Uterus (tissue), 3 donors: ENCODE measurements at regions not wholly inside any gene's neighbourhood (a gene's known extent, or its start where the extent isn't known, plus 50 kb on each side); places are given as distances from the start of the nearest gene placed in this dataset.

Source experiments
- DNase-seq, 2 donors: peaks; one replicate each; pipeline ENCODE4 v3.0.0-alpha.2; 2019 to 2020
- H3K27ac ChIP-seq, 2 donors: fragments of 200-600 bp; sonication (generic); 1 replicate in 1 of 2; 2 replicates in 1 of 2; pipeline ENCODE4 v1.5.1; 2016 to 2018
- H3K27me3 ChIP-seq, 2 donors: fragments of 200-600 bp; sonication (generic); one replicate each; pipeline ENCODE4 v1.5.1; 2018 to 2019; ENCODE audit warnings: control low read depth in 1 of 2
- H3K36me3 ChIP-seq, 2 donors: fragments of 200-600 bp; sonication (generic); one replicate each; pipeline ENCODE4 v1.5.1; 2019; ENCODE audit warnings: control low read depth in 1 of 2
- H3K4me1 ChIP-seq, 2 donors: fragments of 200-600 bp; sonication (generic); one replicate each; pipeline ENCODE4 v1.5.1; 2018 to 2019; ENCODE audit warnings: control low read depth in 1 of 2
- H3K4me3 ChIP-seq, 2 donors: fragments of 200-600 bp; sonication (generic); 1 replicate in 1 of 2; 2 replicates in 1 of 2; pipeline ENCODE4 v1.5.1; 2018 to 2019; ENCODE audit warnings: mild to moderate bottlenecking in 1 of 2
- H3K9me3 ChIP-seq, 2 donors: fragments of 200-600 bp; sonication (generic); one replicate each; pipeline ENCODE4 v1.5.1; 2019; ENCODE audit warnings: control low read depth in 1 of 2
- POLR2A ChIP-seq, 2 donors: fragments of 450-650 bp; IDR thresholded peaks; one replicate each; pipeline ENCODE4 v1.6.1; 2016; ENCODE audit warnings: antibody characterized with exemption in 2 of 2, mild to moderate bottlenecking in 1 of 2, moderate library complexity in 1 of 2
- intact Hi-C: fragments of 100-400 bp; cut with DNase I; formaldehyde crosslinking; loops from one replicate; pipeline ENCODE4 v1.15.1; 2023; ENCODE audit warnings: low total_unique reads
- TF ChIP-seq, protein P1 (sequence below), 4 experiments: fragments of 200-600 bp in 2 of 4; fragments of 450-650 bp in 2 of 4; sonication (generic) in 2 of 4; IDR thresholded peaks; one replicate each; pipeline ENCODE4 v1.5.1; 2016 to 2019; ENCODE audit warnings: antibody characterized with exemption in 4 of 4, mild to moderate bottlenecking in 2 of 4, moderate library complexity in 1 of 4
- donor health status: DM: yes; HTN: yes; CAD: no.

DNA sequence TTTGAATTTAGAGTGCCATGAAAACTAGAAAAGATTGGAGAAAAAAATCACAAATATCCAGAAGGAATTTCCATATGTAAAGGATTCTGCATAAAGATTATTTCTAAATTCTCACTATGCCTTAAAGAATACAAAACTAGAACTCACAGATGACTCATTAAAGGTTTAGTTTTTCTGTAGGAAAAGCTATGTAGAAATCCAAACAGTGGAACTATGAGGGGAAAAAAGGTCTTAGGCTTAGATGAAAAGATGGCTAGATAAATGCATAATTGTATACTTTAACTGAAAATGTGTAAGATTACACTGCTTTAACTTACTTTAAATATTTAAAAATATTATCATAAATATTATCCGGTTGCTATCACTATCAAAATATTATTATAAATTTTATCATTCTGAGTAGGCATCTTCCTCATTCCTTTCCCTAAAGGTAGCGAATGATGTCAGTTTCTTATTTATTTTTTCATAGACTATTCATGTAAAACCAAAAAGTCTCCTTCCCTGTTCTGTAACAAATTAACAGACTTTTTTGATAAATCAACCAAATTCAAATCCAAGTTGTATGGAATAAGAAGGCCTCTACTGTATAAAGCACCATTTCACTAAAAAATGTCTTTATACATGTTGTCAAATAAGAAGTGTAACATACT is 69.1 kb upstream of the COMTD1 start:
- Histone ChIP-seq H3K4me1 (no peaks in the 10 kb centered on the region), H3K27me3 (no peaks in the 10 kb centered on the region), H3K9me3 (peaks cover 0 to under 1% of the 10 kb centered on the region in 2 donors), H3K36me3 (no peaks in the 10 kb centered on the region), H3K4me3 (no peak overlapping the region), H3K27ac (no peak overlapping the region)
- no peak for DNase-seq
- TF ChIP-seq POLR2A (IDR thresholded peaks at IDR 0.05): no peak
- intact Hi-C loops: no loop called here

DNA sequence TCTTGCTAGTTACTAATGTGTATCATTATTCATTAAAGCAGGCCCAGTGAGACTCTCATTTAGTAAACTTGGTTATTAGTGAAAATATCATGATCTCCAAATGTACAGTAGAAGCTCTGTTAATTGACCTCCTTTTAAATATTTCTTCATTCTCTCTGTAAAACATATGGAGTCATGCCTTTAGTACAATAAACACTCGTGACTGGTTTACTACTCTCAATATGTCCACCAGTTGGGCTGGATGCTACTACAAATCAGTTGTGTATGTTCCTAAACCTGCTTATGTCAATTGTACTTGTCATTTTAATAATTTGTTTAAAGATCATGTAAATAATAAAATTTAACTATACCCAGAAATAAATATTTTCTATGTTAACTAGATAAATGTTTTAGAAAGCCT is 68.6 kb upstream of the COMTD1 start:
- Histone ChIP-seq H3K9me3 (peaks cover 0 to 6% of the 10 kb centered on the region in 2 donors), H3K27me3 (no peaks in the 10 kb centered on the region), H3K36me3 (no peaks in the 10 kb centered on the region), H3K4me3 (no peak overlapping the region), H3K27ac (no peak overlapping the region), H3K4me1 (no peaks in the 10 kb centered on the region)
- intact Hi-C loops: no loop called here
- TF ChIP-seq, protein P1, sequence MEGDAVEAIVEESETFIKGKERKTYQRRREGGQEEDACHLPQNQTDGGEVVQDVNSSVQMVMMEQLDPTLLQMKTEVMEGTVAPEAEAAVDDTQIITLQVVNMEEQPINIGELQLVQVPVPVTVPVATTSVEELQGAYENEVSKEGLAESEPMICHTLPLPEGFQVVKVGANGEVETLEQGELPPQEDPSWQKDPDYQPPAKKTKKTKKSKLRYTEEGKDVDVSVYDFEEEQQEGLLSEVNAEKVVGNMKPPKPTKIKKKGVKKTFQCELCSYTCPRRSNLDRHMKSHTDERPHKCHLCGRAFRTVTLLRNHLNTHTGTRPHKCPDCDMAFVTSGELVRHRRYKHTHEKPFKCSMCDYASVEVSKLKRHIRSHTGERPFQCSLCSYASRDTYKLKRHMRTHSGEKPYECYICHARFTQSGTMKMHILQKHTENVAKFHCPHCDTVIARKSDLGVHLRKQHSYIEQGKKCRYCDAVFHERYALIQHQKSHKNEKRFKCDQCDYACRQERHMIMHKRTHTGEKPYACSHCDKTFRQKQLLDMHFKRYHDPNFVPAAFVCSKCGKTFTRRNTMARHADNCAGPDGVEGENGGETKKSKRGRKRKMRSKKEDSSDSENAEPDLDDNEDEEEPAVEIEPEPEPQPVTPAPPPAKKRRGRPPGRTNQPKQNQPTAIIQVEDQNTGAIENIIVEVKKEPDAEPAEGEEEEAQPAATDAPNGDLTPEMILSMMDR (IDR thresholded peaks at IDR 0.05): no peak
- no peak for TF ChIP-seq POLR2A (IDR thresholded peaks at IDR 0.05)
- DNase-seq: no peak

DNA sequence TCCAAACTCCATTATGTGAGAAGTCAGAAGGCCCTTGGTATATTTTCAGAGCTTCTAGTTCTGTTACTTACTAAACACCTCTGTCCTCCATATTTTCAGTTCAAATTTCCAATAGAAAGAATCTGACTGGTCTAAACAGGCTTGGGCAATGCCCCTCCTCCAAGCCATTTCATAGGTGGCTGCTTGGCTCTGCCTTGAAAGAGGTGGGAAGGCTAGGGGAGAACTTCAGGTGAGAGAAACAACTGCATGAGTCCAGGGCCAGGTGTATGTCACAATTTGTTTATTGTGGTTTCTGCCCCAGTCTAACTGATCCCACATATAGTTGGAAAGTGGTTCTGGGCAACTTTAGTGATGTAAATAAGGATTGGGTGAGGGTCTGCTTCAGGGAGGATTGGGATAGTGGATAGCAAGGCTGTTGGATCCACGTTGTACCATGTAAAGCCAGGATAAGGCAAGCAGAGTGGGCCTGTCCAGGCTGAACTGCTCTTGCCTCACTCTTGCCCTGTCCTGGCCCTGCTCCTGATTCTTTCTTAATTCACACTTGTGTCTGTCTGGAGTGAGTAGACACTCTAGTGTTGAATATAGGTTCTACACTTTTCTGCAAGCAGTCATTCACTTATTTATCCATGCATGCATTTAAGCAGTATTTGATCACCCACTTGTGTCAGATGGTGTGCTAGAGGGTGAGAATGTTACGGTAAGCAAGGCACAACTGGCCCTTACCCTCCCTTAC is 67.5 kb upstream of the COMTD1 start:
- TF ChIP-seq, protein P1 (IDR thresholded peaks at IDR 0.05): no peak
- DNase-seq: no peak
- Histone ChIP-seq H3K4me1 (no peaks in the 10 kb centered on the region), H3K36me3 (no peaks in the 10 kb centered on the region), H3K27ac (no peak overlapping the region), H3K9me3 (peaks cover 0 to 6% of the 10 kb centered on the region in 2 donors), H3K27me3 (no peaks in the 10 kb centered on the region), H3K4me3 (no peak overlapping the region)
- intact Hi-C loops: no loop called here

DNA sequence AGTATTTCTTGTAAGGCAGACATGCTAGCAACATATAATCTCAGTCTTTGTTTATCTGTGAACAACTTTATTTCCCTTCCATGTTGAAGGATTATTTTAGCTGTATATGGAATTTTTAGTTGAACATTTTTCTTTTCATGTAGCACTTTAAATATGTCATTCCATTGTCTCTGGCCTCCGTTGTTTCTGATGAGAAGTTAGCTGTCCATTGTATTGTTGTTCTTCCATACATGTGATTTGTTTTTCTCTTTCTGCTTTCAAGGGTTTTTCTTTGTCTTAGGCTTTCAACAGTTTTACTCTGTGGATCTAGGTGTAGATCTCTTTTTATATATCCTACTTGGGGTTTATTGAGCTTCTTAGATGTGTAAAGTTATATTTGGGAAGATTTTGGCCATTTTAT is 66.3 kb upstream of the COMTD1 start:
- H3K4me3 ChIP-seq: no peak overlapping the region
- DNase-seq: no peak
- H3K9me3 ChIP-seq: peaks cover 0 to 6% of the 10 kb centered on the region in 2 donors
- H3K27ac ChIP-seq: no peak overlapping the region
- H3K27me3 ChIP-seq: no peaks in the 10 kb centered on the region
- intact Hi-C loops: no loop called here
- no peaks in the 10 kb centered on the region for H3K4me1 ChIP-seq
- TF ChIP-seq, protein P1 (IDR thresholded peaks at IDR 0.05): no peak
- TF ChIP-seq POLR2A (IDR thresholded peaks at IDR 0.05): no peak
- H3K36me3 ChIP-seq: no peaks in the 10 kb centered on the region

DNA sequence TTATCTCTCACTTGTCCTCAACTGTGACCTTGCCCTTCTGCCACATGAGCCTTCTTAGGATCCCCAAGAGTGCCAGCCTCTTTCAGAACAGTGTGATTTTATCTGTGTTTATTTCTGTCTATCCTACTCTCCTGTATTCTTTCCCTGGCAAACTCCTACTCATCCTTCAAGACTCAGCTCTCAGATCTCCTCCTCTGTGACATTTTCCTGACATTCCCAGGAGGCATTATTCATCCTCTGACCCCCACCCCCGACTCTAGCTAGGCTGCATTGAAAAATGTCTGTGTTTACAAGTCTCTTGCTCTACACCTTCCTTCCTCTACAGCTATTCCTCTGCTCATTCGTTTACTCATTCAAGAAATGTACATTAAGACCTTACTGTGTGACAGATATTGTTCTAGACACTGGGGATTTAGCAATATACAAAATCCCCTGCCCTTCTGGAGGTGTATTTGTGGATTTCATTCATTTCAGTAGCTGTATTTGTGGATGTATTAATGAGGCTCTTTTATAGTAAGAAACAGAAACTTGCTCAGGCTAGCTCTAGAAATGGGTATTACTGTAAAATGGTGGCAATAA is 61.4 kb upstream of the COMTD1 start:
- peaks cover 0 to 6% of the 10 kb centered on the region in 2 donors for H3K9me3 ChIP-seq
- DNase-seq: no peak
- H3K4me1 ChIP-seq: peaks cover 0 to 7% of the 10 kb centered on the region in 2 donors
- TF ChIP-seq, protein P1 (IDR thresholded peaks at IDR 0.05): no peak
- TF ChIP-seq POLR2A (IDR thresholded peaks at IDR 0.05): no peak
- peak overlapping the region; percentile 93 to 97 for H3K27ac ChIP-seq
- intact Hi-C loops: no loop called here
- H3K36me3 ChIP-seq: no peaks in the 10 kb centered on the region
- no peaks in the 10 kb centered on the region for H3K27me3 ChIP-seq
- H3K4me3 ChIP-seq: no peak overlapping the region
